ENCODE measurements at regions not wholly inside any gene's neighbourhood (a gene's known extent, or its start where the extent isn't known, plus 50 kb on each side); places are given as distances from the start of the nearest gene placed in this dataset.
"Not testable (repeated sequence)": the region's sequence is repeated elsewhere in the genome, so short reads cannot be mapped to it uniquely, and the experiment has no call there.

DNA sequence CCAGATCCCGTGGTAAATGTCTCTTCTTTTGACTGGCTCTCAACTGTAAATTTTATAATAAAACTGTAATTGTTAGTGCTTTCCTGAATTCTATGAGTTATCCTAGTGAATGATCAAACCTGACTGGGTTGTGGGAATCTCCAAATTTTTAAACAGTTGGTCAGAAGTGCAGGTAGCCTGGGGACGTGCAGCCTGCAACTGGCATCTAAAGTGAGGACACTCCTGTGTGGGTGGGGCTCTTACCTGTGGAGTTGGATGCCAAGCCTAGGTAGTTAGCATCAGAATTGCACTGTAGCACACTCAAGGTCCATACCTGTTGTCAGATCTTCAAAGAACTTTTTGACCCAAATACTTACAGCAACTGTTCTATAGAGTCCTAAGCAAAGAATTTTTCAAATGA is 207.1 kb upstream of the NBEA start:
- TF ChIP-seq, protein P1, sequence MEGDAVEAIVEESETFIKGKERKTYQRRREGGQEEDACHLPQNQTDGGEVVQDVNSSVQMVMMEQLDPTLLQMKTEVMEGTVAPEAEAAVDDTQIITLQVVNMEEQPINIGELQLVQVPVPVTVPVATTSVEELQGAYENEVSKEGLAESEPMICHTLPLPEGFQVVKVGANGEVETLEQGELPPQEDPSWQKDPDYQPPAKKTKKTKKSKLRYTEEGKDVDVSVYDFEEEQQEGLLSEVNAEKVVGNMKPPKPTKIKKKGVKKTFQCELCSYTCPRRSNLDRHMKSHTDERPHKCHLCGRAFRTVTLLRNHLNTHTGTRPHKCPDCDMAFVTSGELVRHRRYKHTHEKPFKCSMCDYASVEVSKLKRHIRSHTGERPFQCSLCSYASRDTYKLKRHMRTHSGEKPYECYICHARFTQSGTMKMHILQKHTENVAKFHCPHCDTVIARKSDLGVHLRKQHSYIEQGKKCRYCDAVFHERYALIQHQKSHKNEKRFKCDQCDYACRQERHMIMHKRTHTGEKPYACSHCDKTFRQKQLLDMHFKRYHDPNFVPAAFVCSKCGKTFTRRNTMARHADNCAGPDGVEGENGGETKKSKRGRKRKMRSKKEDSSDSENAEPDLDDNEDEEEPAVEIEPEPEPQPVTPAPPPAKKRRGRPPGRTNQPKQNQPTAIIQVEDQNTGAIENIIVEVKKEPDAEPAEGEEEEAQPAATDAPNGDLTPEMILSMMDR (IDR thresholded peaks at IDR 0.05), result no peak
- TF ChIP-seq POLR2A (IDR thresholded peaks at IDR 0.05), result no peak
- intact Hi-C loops (cut with DNase I), result no loop called here
- H3K27ac ChIP-seq, result no peak overlapping the region

DNA sequence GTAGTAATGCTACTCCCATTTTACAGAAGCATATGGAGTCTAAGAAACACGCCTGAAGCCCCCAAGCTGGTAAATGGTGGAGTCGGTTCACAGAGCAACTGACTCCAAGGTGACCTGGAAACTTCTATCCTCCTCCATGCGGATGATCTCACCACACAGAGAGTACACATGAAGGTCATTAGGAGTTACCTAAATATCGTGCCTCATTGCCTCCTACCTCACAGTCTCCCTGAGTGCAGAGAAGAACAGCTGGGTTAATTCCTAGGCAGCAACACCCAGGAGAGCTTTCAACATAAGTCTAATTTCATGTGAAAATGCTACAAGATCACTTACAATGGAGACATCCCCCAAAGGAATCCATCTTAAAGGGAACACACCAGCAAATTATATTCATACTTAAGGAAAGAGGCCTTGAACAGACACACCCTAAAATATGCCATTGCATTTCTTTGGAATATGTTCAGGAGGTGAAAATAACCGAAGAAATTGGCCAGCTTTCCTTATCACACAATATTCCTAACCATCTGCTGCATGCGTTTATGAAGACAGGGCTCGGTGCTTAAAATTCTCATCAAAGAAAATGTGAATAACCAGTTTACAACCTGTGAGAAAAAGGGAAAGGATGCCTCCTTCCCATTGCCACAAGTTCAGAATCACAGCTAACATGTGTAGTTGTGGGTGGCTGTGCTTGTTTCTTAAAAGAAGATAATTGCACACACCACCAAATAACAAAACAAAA is 203.6 kb upstream of the NBEA start:
- intact Hi-C loops (cut with DNase I), result no loop called here
- H3K9me3 ChIP-seq, result no peaks in the 10 kb centered on the region
- 82 to 83% methylated on average over 7 of the region's 7 CpGs for WGBS, 2 donors
- H3K27ac ChIP-seq, result peak overlapping the region in 1 of 3 donors; percentile 56
- H3K4me3 ChIP-seq (replicated peaks in 1 of 3), result no peak overlapping the region
- no peak for TF ChIP-seq POLR2A (IDR thresholded peaks at IDR 0.05)
- TF ChIP-seq, protein P1 (IDR thresholded peaks at IDR 0.05), result no peak
- no peak for DNase-seq
- no peaks in the 10 kb centered on the region for H3K27me3 ChIP-seq
- no peaks in the 10 kb centered on the region for H3K36me3 ChIP-seq
- H3K4me1 ChIP-seq, result peaks cover 7 to 30% of the 10 kb centered on the region in 2 donors

More for the DNA sequence above, 207.1 kb upstream of the NBEA start:
- no peaks in the 10 kb centered on the region for H3K27me3 ChIP-seq
- no peaks in the 10 kb centered on the region for H3K9me3 ChIP-seq
- H3K36me3 ChIP-seq, result no peaks in the 10 kb centered on the region
- peaks cover 7 to 37% of the 10 kb centered on the region in 2 donors for H3K4me1 ChIP-seq
- DNase-seq, result no peak
- WGBS, 2 donors, result 61 to 88% methylated on average over 2 of the region's 2 CpGs
- no peak overlapping the region for H3K4me3 ChIP-seq (replicated peaks in 1 of 3)

DNA sequence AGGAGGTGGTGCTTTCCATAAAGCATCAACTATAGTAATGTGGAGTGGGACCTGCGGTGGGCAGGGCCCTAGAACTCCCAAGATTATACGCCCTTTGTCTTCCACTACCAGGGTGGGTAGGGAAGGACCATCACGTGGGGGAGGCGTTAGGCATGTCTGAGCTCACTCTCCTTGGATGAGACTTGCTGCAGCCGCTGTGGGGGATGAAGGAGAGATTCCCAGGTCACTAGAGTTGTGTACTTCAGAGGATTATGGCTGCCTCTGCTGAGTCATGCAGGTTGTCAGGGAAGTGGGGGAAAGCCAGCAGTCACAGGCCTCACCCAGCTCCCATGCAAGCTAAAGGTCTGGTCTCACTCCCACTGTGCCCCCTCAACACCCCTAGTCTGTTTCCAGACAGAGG is 195.0 kb upstream of the NBEA start:
- H3K36me3 ChIP-seq; H3K27ac ChIP-seq; H3K4me3 ChIP-seq (replicated peaks in 1 of 3); H3K9me3 ChIP-seq; intact Hi-C loops (cut with DNase I); H3K27me3 ChIP-seq: not testable (repeated sequence)
- DNase-seq, result peak in 1 of 2 donors; percentile 3
- 90 to 94% methylated on average over 5 of the region's 5 CpGs for WGBS, 2 donors
- H3K4me1 ChIP-seq, result peaks cover 22 to 28% of the 10 kb centered on the region in 2 donors

DNA sequence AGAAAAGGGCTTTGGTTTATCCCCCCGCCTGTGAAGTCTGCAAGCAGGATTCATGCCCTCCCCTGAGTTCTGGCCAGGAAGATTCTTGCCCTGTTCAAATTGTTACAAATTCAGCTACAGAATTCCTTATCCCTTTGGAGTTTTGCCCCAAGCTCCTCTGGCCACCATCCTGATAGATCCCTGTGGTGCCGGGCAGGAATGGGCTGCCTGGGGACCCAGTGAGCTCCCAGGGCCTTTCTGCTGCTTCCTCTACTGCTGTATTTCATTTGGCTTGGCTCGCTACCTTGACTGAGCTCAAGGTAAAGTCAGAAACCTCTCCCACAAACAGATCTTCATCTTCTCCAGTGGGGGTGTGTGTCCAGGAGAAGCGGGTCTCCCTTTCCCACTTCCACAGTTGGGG is 194.6 kb upstream of the NBEA start:
- no peaks in the 10 kb centered on the region for H3K27me3 ChIP-seq
- no peaks in the 10 kb centered on the region for H3K36me3 ChIP-seq
- H3K27ac ChIP-seq, result peak overlapping the region; percentile 44 to 77 (median 75)
- H3K9me3 ChIP-seq, result no peaks in the 10 kb centered on the region
- peaks cover 22 to 28% of the 10 kb centered on the region in 2 donors for H3K4me1 ChIP-seq
- intact Hi-C loops (cut with DNase I), result no loop called here
- H3K4me3 ChIP-seq (replicated peaks in 1 of 3), result no peak overlapping the region
- 97 to 100% methylated on average over 4 of the region's 4 CpGs for WGBS, 2 donors
- TF ChIP-seq, protein P1 (IDR thresholded peaks at IDR 0.05), result no peak
- no peak for TF ChIP-seq POLR2A (IDR thresholded peaks at IDR 0.05)
- DNase-seq, result no peak

DNA sequence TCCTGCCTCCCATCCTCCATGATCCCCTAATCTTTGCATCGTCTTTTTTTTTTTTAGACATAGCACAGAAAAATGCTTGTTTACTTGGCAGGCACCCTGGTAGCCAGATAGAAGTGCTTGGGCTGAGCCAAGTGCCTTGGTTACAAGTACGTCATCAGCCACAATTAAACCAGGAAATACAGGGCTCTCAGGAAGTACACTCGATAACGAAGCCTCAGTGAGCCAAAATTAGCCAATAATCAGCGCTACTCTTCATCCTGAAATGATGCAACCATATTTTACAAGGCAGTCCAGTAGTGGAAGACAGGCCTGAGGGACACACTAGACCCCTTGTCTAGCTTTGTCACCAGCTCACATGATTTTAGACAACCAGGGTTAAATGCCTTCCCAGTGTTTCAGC is 194.0 kb upstream of the NBEA start:
- intact Hi-C loops (cut with DNase I), result no loop called here
- no peaks in the 10 kb centered on the region for H3K27me3 ChIP-seq
- H3K36me3 ChIP-seq, result no peaks in the 10 kb centered on the region
- H3K4me3 ChIP-seq (replicated peaks in 1 of 3), result no peak overlapping the region
- 12 to 14% methylated on average over 5 of the region's 5 CpGs for WGBS, 2 donors
- H3K27ac ChIP-seq, result peak overlapping the region; percentile 68 to 77 (median 75)
- H3K9me3 ChIP-seq, result no peaks in the 10 kb centered on the region
- no peak for TF ChIP-seq POLR2A (IDR thresholded peaks at IDR 0.05)
- TF ChIP-seq, protein P1 (IDR thresholded peaks at IDR 0.05), result no peak
- peaks cover 22 to 28% of the 10 kb centered on the region in 2 donors for H3K4me1 ChIP-seq
- peak; percentile 61 to 66 for DNase-seq

Measured in thyroid gland (tissue), 4 donors.